ENCODE measurements at regions not wholly inside any gene's neighbourhood (a gene's known extent, or its start where the extent isn't known, plus 50 kb on each side); places are given as distances from the start of the nearest gene placed in this dataset.
"Not testable (repeated sequence)": the region's sequence is repeated elsewhere in the genome, so short reads cannot be mapped to it uniquely, and the experiment has no call there.

DNA sequence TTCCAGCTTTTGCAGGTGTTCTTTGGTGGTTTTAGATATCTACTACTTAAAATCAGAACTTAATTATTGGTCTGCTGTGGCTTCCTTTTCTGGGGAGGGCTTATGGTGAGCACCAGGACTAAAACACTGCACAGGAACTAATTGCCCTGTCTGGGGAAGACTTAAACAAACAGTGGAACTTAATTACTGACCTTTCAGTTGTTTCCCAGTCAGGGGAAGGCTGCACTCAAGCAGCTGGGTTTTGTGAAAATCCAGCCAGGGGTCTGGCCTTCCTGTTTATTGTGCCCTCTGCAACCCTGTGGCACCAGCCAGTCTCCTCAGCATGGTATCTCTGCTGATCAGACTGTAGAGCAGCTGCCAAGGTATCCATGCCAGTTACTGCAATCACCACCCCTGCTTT, 398.2 kb downstream of the ADCYAP1 start:
- peaks cover 24% of the 10 kb centered on the region for H3K36me3 ChIP-seq (ENCODE audit: insufficient read depth, insufficient read length, low read length)
- H3K4me1 ChIP-seq (ENCODE audit: insufficient read depth, insufficient read length) = no peaks in the 10 kb centered on the region
- no peaks in the 10 kb centered on the region for H3K27me3 ChIP-seq (ENCODE audit: insufficient read depth, insufficient read length)
- H3K9me3 ChIP-seq (ENCODE audit: insufficient read depth, low read length) = no peaks in the 10 kb centered on the region
- no peak overlapping the region for H3K4me3 ChIP-seq (ENCODE audit: insufficient read length, low read depth)
- no peak for DNase-seq (ENCODE audit: low read depth, low spot score)
- TF ChIP-seq SUZ12 (IDR thresholded peaks at IDR 0.05; ENCODE audit: extremely low read depth, insufficient read depth, insufficient read length) = no peak
- TF ChIP-seq ZNF274 (IDR thresholded peaks at IDR 0.05; ENCODE audit: low read depth, low read length) = no peak
- no peak for TF ChIP-seq YY1 (IDR thresholded peaks at IDR 0.05; ENCODE audit: insufficient read depth, insufficient read length)
- no peak overlapping the region for H3K9ac ChIP-seq (ENCODE audit: insufficient read length, low read depth)

DNA sequence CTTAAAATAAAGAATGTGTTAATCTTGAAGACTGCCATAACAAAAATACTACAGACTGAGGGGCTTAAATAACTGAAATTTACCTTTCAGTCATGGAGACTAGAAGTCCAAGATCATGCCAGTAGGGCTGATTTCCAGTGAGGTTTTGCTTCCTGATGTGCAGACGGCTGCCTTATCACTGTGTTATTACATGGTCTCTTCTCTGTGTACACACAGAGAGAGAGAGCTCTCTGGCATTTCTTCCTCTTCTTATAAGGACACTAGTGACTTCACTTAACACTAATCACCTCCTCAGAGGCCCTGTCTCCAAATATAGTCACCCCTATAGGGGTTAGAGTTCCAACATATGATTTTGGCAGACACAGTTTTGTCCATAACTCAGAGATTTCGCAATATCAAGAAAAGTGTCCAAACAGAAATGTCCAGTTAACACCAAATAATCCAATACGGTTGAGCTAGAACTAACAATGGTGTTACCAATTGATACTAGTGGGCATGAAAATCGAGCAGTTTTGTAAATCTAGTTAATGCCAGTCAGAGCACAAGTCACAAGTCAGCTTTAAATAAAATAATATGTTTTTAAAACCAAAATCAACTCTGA, 399.8 kb downstream of the ADCYAP1 start:
- Histone ChIP-seq H3K36me3 (ENCODE audit: insufficient read depth, insufficient read length, low read length) (peaks cover 28% of the 10 kb centered on the region), H3K27me3 (ENCODE audit: insufficient read depth, insufficient read length) (no peaks in the 10 kb centered on the region), H3K4me1 (ENCODE audit: insufficient read depth, insufficient read length) (no peaks in the 10 kb centered on the region), H3K4me3 (ENCODE audit: insufficient read length, low read depth) (no peak overlapping the region), H3K9me3 (ENCODE audit: insufficient read depth, low read length) (no peaks in the 10 kb centered on the region), H3K9ac (ENCODE audit: insufficient read length, low read depth) (no peak overlapping the region)
- TF ChIP-seq YY1 (IDR thresholded peaks at IDR 0.05; ENCODE audit: insufficient read depth, insufficient read length) = no peak
- TF ChIP-seq SUZ12 (IDR thresholded peaks at IDR 0.05; ENCODE audit: extremely low read depth, insufficient read depth, insufficient read length) = no peak
- no peak for TF ChIP-seq ZNF274 (IDR thresholded peaks at IDR 0.05; ENCODE audit: low read depth, low read length)
- no peak for DNase-seq (ENCODE audit: low read depth, low spot score)

DNA sequence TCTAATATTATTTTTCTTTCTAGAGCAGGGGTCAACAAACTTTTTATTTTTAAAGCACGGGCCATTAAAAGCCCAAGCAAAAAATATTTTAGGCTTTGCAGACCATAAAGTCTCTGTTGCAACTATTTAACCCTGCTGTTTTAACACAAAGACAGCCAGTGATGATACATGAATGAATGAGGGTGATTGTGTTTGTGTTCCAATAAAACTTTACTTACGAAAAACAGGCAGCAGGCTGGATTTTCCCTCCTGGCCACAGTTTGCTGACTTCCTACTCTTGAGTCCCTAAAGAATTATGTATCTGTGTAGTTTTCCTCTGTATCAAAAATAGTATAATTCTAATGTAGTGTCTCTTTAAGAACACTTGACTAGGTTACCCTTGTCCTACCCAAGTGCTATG, 402.0 kb downstream of the ADCYAP1 start:
- TF ChIP-seq YY1 (IDR thresholded peaks at IDR 0.05; ENCODE audit: insufficient read depth, insufficient read length) (no peak), ZNF274 (IDR thresholded peaks at IDR 0.05; ENCODE audit: low read depth, low read length) (no peak), SUZ12 (IDR thresholded peaks at IDR 0.05; ENCODE audit: extremely low read depth, insufficient read depth, insufficient read length) (no peak)

GRCh38 chr18:1308686-1309085, 404.0 kb downstream of the ADCYAP1 start:
- DNase-seq (ENCODE audit: low read depth, low spot score) = no peak
- Histone ChIP-seq H3K27me3 (ENCODE audit: insufficient read depth, insufficient read length) (no peaks in the 10 kb centered on the region), H3K9me3 (ENCODE audit: insufficient read depth, low read length) (no peaks in the 10 kb centered on the region), H3K36me3 (ENCODE audit: insufficient read depth, insufficient read length, low read length) (peaks cover 13% of the 10 kb centered on the region), H3K9ac (ENCODE audit: insufficient read length, low read depth) (no peak overlapping the region), H3K4me3 (ENCODE audit: insufficient read length, low read depth) (no peak overlapping the region), H3K4me1 (ENCODE audit: insufficient read depth, insufficient read length) (no peaks in the 10 kb centered on the region)
- no peak for TF ChIP-seq YY1 (IDR thresholded peaks at IDR 0.05; ENCODE audit: insufficient read depth, insufficient read length)

More for the DNA sequence above, 402.0 kb downstream of the ADCYAP1 start:
- peaks cover 28% of the 10 kb centered on the region for H3K36me3 ChIP-seq (ENCODE audit: insufficient read depth, insufficient read length, low read length)
- no peaks in the 10 kb centered on the region for H3K9me3 ChIP-seq (ENCODE audit: insufficient read depth, low read length)
- no peaks in the 10 kb centered on the region for H3K27me3 ChIP-seq (ENCODE audit: insufficient read depth, insufficient read length)
- DNase-seq (ENCODE audit: low read depth, low spot score) = no peak
- no peak overlapping the region for H3K4me3 ChIP-seq (ENCODE audit: insufficient read length, low read depth)
- no peaks in the 10 kb centered on the region for H3K4me1 ChIP-seq (ENCODE audit: insufficient read depth, insufficient read length)
- H3K9ac ChIP-seq (ENCODE audit: insufficient read length, low read depth) = no peak overlapping the region

DNA sequence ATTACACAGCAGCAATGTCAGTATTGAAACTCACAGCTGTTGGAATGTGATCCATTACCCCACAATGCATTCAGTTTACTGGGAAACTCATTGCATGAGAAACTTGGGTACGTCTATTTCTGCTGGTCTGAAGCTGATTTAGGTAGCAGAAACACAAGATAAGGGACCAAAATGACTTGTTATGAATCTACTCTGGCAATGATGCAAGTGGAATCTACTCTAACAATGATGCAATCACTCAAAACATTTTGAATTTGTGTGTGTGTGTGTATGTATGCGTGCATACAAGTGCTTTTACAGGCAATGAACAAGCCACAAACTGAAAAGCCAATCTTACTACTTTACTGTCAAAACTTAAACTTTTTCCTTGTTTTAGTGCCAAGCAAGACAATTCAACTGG, 406.7 kb downstream of the ADCYAP1 start:
- no peak for TF ChIP-seq SUZ12 (IDR thresholded peaks at IDR 0.05; ENCODE audit: extremely low read depth, insufficient read depth, insufficient read length)
- no peak for TF ChIP-seq ZNF274 (IDR thresholded peaks at IDR 0.05; ENCODE audit: low read depth, low read length)
- no peak for TF ChIP-seq YY1 (IDR thresholded peaks at IDR 0.05; ENCODE audit: insufficient read depth, insufficient read length)
- H3K9ac ChIP-seq (ENCODE audit: insufficient read length, low read depth) = no peak overlapping the region
- peaks cover 11% of the 10 kb centered on the region for H3K36me3 ChIP-seq (ENCODE audit: insufficient read depth, insufficient read length, low read length)
- H3K4me3 ChIP-seq (ENCODE audit: insufficient read length, low read depth) = no peak overlapping the region
- H3K4me1 ChIP-seq (ENCODE audit: insufficient read depth, insufficient read length) = no peaks in the 10 kb centered on the region
- no peaks in the 10 kb centered on the region for H3K9me3 ChIP-seq (ENCODE audit: insufficient read depth, low read length)
- no peaks in the 10 kb centered on the region for H3K27me3 ChIP-seq (ENCODE audit: insufficient read depth, insufficient read length)
- no peak for DNase-seq (ENCODE audit: low read depth, low spot score)

GRCh38 chr18:1335345-1335744, 430.7 kb downstream of the ADCYAP1 start:
- not testable (repeated sequence) for H3K9ac ChIP-seq (ENCODE audit: insufficient read length, low read depth); H3K4me3 ChIP-seq (ENCODE audit: insufficient read length, low read depth); DNase-seq (ENCODE audit: low read depth, low spot score); H3K27me3 ChIP-seq (ENCODE audit: insufficient read depth, insufficient read length); H3K36me3 ChIP-seq (ENCODE audit: insufficient read depth, insufficient read length, low read length); H3K4me1 ChIP-seq (ENCODE audit: insufficient read depth, insufficient read length)
- peaks cover 11% of the 10 kb centered on the region; the same call in 1 of the 2 replicates for H3K9me3 ChIP-seq (ENCODE audit: insufficient read depth, low read length)

GRCh38 chr18:1350931-1351450, 446.3 kb downstream of the ADCYAP1 start:
- no peak for DNase-seq (ENCODE audit: low read depth, low spot score)
- no peaks in the 10 kb centered on the region for H3K4me1 ChIP-seq (ENCODE audit: insufficient read depth, insufficient read length)
- H3K36me3 ChIP-seq (ENCODE audit: insufficient read depth, insufficient read length, low read length) = peaks cover 4% of the 10 kb centered on the region
- no peak overlapping the region for H3K4me3 ChIP-seq (ENCODE audit: insufficient read length, low read depth)
- no peaks in the 10 kb centered on the region; the same call in 1 of the 2 replicates for H3K9me3 ChIP-seq (ENCODE audit: insufficient read depth, low read length)
- H3K9ac ChIP-seq (ENCODE audit: insufficient read length, low read depth) = no peak overlapping the region
- no peaks in the 10 kb centered on the region for H3K27me3 ChIP-seq (ENCODE audit: insufficient read depth, insufficient read length)
- TF ChIP-seq ZNF274 (IDR thresholded peaks at IDR 0.05; ENCODE audit: low read depth, low read length) = no peak
- TF ChIP-seq SUZ12 (IDR thresholded peaks at IDR 0.05; ENCODE audit: extremely low read depth, insufficient read depth, insufficient read length) = no peak

GRCh38 chr18:1353025-1353424, 448.4 kb downstream of the ADCYAP1 start:
- TF ChIP-seq SUZ12 (IDR thresholded peaks at IDR 0.05; ENCODE audit: extremely low read depth, insufficient read depth, insufficient read length) (no peak), YY1 (IDR thresholded peaks at IDR 0.05; ENCODE audit: insufficient read depth, insufficient read length) (no peak), ZNF274 (IDR thresholded peaks at IDR 0.05; ENCODE audit: low read depth, low read length) (no peak)

More at GRCh38 chr18:1353025-1353424, 448.4 kb downstream of the ADCYAP1 start:
- no peak overlapping the region for H3K4me3 ChIP-seq (ENCODE audit: insufficient read length, low read depth)
- no peaks in the 10 kb centered on the region for H3K27me3 ChIP-seq (ENCODE audit: insufficient read depth, insufficient read length)
- H3K9ac ChIP-seq (ENCODE audit: insufficient read length, low read depth) = no peak overlapping the region
- peaks cover 10% of the 10 kb centered on the region for H3K36me3 ChIP-seq (ENCODE audit: insufficient read depth, insufficient read length, low read length)
- DNase-seq (ENCODE audit: low read depth, low spot score) = no peak
- H3K9me3 ChIP-seq (ENCODE audit: insufficient read depth, low read length) = no peaks in the 10 kb centered on the region; the same call in 1 of the 2 replicates
- H3K4me1 ChIP-seq (ENCODE audit: insufficient read depth, insufficient read length) = no peaks in the 10 kb centered on the region

Measured in NT2/D1 (cell line).